Fibroblast of lung (primary cell): ENCODE measurements at regions not wholly inside any gene's neighbourhood (a gene's known extent, or its start where the extent isn't known, plus 50 kb on each side); places are given as distances from the start of the nearest gene placed in this dataset.

Source experiments
- CTCF ChIP-seq, 2 donors: IDR thresholded peaks in 1 of 2; conservative IDR thresholded peaks in 1 of 2; 1 replicate in 1 of 2; 2 replicates in 1 of 2; pipeline ENCODE4 v1.5.1; 2011 to 2012; ENCODE audit warnings: low read length in 2 of 2, control low read depth in 1 of 2, inconsistent platforms in 1 of 2, low read depth in 1 of 2, mild to moderate bottlenecking in 1 of 2
- EZH2 ChIP-seq: IDR thresholded peaks from 2 replicates; pipeline ENCODE4 v1.5.1; 2012; ENCODE audit warnings: low read length, control low read depth, mild to moderate bottlenecking; ENCODE audit errors: missing control alignments

- TF ChIP-seq CTCF (conservative IDR thresholded peaks at IDR 0.05 in 1 of 2, IDR thresholded peaks at IDR 0.05 in 1 of 2; ENCODE audit: low read depth in 1 of 2, low read length in 2 of 2) (no peak), EZH2 (no peak)
Observed at GRCh38 chr6:3996349-3996748, 82.6 kb downstream of the FAM217A start.
